Stimulated activated CD4-positive, alpha-beta T cell treated with anti-CD3 and anti-CD28 coated beads, Interleukin-15, amount 100 ng/mL, for 24 hours (primary cell): ENCODE measurements at regions not wholly inside any gene's neighbourhood (a gene's known extent, or its start where the extent isn't known, plus 50 kb on each side); places are given as distances from the start of the nearest gene placed in this dataset.
"Not testable (repeated sequence)": the region's sequence is repeated elsewhere in the genome, so short reads cannot be mapped to it uniquely, and the experiment has no call there.

ENCODE experiments used
- DNase-seq: peaks from one replicate; pipeline ENCODE4 v3.0.0-alpha.2; 2020

- not testable (repeated sequence) for DNase-seq
Measured at GRCh38 chr15:92768131-92768530, 112.6 kb upstream of the FAM174B start.

DNA sequence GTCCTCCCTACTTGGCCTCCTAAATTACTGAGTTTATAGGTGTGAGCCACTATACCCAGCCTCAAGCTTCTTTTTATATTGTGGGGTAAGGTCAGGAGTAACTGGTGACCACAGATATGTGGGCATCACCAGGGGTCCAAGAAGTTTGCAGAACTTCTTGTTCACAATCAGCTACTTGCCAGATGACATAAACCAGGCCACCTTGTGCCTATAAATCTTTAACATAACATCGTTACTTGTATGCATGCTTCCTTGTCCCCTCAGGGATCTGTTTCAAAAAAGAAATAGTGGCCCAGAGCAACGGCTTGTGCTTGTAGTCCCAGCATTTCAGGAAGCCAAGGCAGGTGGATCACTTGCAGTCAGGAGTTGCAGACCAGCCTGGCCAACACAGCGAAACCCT, 115.1 kb upstream of the FAM174B start:
- DNase-seq: no peak

DNA sequence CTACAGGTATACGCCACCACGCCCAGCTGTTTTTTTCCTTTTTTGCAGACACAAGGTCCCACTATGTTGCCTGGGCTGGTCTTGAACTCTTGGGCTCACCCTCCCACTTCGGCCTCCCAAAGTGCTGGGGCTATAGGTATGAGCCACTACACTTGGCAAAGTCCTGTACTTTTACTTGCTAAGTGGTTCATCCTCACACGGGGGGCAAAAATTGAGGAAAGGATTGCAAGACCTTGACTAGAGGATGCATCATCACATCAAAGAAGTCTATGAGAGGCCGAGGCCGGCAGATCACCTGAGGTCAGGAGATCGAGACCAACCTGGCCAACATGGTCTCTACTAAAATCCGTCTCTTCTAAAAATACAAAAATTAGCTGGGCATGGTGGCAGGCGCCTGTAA, 116.5 kb upstream of the FAM174B start:
- DNase-seq: no peak

DNA sequence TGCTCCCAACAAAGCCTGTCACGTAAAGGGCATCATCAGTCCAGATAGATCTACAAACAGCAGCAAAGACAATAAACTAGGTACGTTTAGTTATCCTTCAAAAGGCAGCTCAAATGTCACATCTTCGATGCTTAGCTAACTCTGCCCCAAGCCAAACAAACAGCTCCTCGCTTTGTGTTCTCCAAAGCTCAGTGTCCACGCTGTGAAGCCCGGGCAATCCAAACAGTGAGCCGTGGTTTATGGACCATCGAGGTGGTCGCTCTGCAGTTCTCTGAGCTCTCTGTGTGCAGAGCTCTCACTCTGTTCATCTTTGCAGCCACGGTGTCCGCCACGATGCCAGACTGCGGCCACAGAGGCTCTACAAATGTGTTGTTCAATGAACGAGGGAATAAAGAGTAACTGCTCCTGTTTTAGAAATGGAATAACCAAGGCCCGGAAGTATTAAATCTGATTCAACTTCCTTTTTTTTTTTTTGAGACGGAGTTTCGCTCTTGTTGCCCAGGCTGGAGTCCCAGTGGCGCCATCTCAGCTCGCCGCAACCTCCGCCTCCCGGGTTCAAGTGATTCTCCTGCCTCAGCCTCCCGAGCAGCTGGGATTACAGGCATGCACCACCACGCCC, 117.2 kb upstream of the FAM174B start:
- no peak for DNase-seq

GRCh38 chr15:92773340-92773739, 117.8 kb upstream of the FAM174B start:
- no peak for DNase-seq

DNA sequence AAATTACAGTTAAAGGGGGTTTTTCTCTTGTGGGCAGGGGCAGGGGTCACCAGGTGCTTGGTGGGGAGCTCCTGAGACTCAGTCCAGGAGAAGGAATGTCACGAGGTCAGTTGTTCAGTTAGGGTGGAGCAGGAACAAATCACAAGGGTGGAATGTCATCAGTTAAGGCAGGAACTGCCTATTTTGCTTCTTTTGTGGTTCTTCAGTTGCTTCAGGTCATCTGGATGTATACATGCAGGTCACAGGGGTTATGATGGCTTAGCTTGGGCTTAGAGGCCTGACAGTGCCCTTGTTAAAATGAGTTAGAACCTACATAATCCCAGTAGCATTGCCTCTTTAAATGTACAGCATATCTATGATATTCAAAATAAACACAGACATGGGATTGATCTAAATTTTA, 120.2 kb upstream of the CHD2 start:
- DNase-seq: no peak

GRCh38 chr15:92780843-92781242, 119.3 kb upstream of the CHD2 start:
- no peak for DNase-seq

- DNase-seq: no peak
Measured at GRCh38 chr15:92781925-92782453, 118.1 kb upstream of the CHD2 start.

GRCh38 chr15:92787116-92787515, 113.0 kb upstream of the CHD2 start:
- DNase-seq: no peak

DNA sequence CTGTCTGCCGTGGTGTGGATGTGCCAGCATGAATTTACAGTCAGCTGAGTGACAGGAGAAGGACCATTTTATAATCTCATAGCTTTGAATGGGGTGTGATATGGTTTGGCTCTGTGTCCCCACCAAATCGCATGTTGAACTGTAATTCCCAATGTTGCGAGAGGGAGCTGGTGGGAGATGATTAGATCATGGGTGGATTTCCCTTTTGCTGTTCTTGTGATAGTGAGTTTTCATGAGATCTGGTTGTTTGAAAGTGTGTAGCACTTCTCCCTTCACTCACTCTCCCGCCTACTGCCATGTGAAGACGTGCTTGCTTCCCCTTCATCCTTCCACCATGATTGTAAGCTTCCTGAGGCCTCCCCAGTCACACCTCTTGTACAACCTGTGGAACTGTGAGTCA, 111.9 kb upstream of the CHD2 start:
- no peak for DNase-seq

DNA sequence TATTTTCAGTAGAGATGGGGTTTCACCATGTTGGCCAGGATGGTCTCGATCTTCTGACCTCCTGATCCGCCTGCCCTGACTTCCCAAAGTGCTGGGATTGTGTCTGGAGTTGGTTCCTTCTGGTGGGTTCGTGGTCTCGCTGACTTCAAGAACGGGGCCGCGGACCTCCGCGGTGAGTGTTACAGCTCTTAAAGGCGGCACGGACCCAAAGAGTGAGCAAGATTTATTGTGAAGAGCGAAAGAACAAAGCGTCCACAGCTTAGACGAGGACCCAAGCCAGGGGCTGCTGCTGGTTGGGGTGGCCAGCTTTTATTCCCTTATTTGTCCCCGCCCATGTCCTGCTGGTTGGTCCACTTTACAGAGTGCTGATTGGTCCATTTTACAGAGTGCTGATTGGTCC, 111.3 kb upstream of the CHD2 start:
- not testable (repeated sequence) for DNase-seq

DNA sequence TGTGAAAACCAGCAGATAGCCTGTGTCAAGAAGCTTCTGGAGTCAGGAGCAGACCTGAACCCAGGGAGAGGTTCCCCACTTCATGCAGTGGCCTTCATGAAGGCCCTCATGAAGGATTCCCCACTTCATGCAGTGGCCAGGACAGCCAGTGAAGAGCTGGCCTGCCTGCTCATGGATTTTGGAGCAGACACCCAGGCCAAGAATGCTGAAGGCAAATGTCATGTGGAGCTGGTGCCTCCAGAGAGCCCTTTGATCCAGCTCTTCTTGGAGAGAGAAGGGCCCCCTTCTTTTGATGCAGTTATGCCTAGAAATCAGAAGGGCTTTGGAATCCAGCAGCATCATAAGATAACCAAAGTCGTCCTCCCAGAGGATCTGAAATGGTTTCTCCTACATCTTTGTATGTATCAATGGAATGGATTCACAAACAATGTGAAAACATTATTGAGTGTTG, 103.9 kb upstream of the CHD2 start:
- no peak for DNase-seq

DNA sequence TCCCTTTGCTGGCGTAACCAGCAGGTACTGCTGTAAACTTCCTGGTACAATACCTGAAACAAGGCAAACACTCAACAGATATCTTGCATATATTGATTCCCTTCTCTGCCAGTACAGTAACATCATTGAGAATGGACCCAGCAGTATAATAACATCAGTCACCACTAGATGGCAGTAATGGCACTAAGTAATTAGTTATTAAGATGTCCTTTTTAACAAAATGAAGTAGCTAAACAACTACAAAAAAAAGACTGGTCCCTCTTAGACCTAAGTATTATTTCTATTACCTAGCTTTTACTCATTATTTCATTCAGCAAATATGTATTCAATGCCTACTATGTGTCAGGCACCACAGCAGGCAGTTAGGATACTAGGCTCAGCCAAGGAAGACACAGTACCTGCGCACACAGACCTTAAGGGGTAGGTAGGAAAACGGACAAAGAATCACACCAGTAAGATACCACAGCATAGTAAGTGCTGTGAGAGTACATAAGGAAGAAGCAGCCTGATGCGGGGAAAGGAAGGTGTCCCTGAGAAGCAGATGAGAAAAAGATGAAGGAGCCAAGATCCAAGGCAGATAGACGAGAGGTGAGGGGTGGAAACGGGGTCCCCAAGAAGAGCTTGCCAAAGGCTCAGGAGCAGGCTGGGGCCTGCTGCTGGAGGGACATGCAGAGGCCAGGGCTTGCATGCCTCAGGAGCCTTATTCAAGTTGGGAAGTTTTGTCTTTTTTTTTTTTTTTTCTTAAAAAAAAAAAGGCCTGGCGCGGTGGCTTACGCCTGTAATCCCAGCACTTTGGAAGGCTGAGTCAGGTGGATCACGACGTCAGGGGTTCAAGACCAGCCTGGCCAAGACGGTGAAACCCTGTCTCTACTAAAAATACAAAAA, 102.7 kb upstream of the CHD2 start:
- DNase-seq: peak; percentile 29

DNA sequence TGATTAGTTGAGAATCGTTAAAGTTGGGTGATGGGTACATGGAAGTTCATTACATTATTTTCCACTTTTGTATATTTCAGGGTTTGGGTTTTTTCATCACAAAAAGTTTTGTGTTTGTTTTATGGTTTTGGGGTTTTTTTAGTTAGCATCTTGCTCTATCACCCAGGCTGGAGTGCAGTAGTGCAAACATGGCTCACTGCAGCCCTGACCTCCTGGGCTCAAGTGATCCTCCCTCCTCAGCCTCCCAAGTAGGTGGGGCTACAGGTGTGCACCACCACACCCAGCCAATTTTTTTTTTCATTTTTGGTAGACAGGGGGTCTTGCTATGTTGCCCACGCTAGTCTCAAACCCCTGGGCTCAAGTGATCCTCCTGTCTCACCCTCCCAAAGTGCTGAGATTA, 100.1 kb upstream of the CHD2 start:
- no peak for DNase-seq

DNA sequence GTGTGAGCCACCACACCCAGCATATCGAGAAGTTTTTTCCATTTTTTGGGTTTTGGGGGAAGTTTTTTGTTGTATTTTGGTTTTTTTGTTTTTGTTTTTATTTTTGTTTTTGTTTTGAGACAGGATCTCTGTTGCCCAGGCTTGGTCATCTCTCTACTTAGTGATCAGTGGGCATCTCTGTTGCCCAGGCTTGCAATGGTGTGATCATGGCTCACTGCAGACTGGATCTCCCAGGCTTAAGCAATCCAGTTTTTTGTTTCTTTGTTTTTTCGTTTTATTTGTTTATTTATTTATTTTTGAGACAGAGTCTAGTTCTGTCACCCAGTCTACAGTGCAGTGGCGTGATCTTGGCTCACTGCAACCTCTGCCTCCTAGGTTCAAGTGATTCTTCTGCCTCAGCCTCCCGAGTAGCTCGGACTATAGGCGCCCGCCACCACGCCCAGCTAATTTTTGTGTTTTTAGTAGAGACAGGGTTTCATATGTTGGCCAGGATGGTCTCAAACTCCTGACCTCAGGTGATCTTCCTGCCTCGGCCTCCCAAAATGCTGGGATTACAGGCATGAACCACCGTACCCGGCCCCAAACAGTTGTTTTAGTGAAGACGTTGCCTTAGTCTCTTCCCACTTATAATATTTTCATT, 99.6 kb upstream of the CHD2 start:
- not testable (repeated sequence) for DNase-seq

GRCh38 chr15:92801056-92801773, 98.9 kb upstream of the CHD2 start:
- not testable (repeated sequence) for DNase-seq

DNA sequence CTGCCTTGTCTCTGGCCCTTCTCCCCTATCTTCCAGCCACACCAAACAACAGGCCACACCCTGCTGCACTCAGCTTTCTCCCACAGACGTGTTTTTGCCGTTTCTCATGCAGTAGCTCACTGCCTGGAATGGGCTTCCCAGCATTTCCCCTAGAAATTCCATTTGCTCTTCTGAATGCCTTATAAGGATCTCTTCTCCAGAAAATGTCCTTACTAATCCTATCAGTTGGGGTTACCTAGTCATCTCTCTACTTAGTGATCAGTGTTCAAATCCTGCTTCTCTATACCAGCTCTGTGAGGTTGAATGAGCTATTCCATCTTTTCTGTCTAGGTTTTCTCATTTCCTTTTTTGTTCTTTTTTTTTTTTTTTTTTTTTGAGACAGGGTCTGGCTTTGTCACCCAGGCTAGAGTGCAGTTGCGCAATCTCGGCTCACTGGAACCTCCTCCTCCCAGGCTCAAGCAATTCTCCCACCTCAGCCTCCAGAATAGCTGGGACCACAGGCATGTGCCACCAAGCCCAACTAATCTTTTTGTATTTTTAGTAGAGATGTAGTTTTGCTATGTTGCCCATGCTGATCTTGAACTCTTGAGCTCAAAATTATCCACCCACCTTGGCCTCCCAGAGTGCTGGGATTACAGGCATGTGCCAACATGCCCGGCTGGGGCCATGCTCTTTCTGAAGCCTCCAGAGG, 98.2 kb upstream of the CHD2 start:
- no peak for DNase-seq

- no peak for DNase-seq
Measured at GRCh38 chr15:92803536-92803851, 96.6 kb upstream of the CHD2 start.

GRCh38 chr15:92803852-92804609, 96.1 kb upstream of the CHD2 start:
- DNase-seq: peak; percentile 92

- DNase-seq: not testable (repeated sequence)
Measured at GRCh38 chr15:92804610-92804936, 95.6 kb upstream of the CHD2 start.

DNA sequence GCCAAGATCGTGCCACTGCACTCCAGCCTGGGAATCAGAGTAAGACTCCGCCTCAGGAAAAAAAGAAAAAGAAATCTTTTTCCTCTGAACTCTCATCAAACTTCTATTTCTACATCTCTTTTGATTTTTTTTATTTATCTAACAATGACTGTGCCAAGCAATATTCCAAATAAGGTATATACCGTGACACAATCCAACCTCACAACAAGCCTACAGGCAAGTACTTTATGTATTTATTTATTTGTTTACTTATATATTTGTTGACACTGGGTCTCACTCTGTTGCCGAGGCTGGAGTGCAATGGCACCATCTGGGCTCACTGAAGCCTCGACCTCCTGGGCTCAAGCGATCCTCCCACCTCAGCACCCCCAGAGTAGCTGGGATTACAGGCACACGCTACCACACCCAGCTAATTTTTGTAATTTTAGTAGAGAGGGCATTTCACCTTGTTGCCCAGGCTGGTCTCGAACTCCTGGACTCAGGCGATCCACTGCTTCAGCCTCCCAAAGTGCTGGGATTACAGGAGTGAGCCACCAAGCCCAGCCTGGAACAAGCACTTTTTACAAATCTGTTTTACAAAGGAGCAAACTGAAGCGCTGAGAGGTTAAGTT, 94.9 kb upstream of the CHD2 start:
- no peak for DNase-seq
